GM23338 (cell line): ENCODE measurements at regions not wholly inside any gene's neighbourhood (a gene's known extent, or its start where the extent isn't known, plus 50 kb on each side); places are given as distances from the start of the nearest gene placed in this dataset.

Source experiments
- ATAC-seq: fragments of 200-7000 bp; cut with Tn5 transposase; 3 replicates; pipeline ENCODE4 v1.9.1; 2020
- DNase-seq: peaks from one replicate; pipeline ENCODE4 v3.0.0-alpha.2; 2015; ENCODE audit warnings: low spot score
- H2AFZ ChIP-seq: fragments of 200-600 bp; sonication (generic); 2 replicates; pipeline ENCODE4 v1.8.0; 2016; ENCODE audit warnings: antibody characterized with exemption, mild to moderate bottlenecking, moderate library complexity
- H3F3A ChIP-seq: fragments of 200-600 bp; sonication (generic); replicated peaks from 2 replicates; pipeline ENCODE4 v1.8.0; 2017; ENCODE audit warnings: antibody characterized with exemption, mixed run types, low read depth
- H3K27ac ChIP-seq: fragments of 200-600 bp; sonication (generic); 2 replicates; pipeline ENCODE4 v1.6.1; 2016; ENCODE audit warnings: low read depth
- H3K27me3 ChIP-seq: fragments of 200-600 bp; sonication (generic); 2 replicates; pipeline ENCODE4 v1.8.0; 2016; ENCODE audit warnings: mild to moderate bottlenecking, mixed run types, moderate library complexity; ENCODE audit not compliant: insufficient read depth
- H3K36me3 ChIP-seq: fragments of 200-600 bp; sonication (generic); 2 replicates; pipeline ENCODE4 v1.8.0; 2016; ENCODE audit warnings: mild to moderate bottlenecking; ENCODE audit not compliant: insufficient read depth
- H3K4me1 ChIP-seq: fragments of 200-600 bp; sonication (generic); 2 replicates; pipeline ENCODE4 v1.8.0; 2016; ENCODE audit warnings: mild to moderate bottlenecking, moderate library complexity; ENCODE audit not compliant: insufficient read depth
- H3K4me2 ChIP-seq: fragments of 200-600 bp; sonication (generic); 2 replicates; pipeline ENCODE4 v1.7.1; 2017; ENCODE audit warnings: mixed run types
- H3K4me3 ChIP-seq: fragments of 200-600 bp; sonication (generic); 2 replicates; pipeline ENCODE4 v1.6.1; 2016; ENCODE audit warnings: mixed run types
- H3K79me2 ChIP-seq: fragments of 200-600 bp; sonication (generic); replicated peaks from 2 replicates; pipeline ENCODE4 v1.8.0; 2017; ENCODE audit warnings: mild to moderate bottlenecking; ENCODE audit not compliant: insufficient read depth
- H3K9me2 ChIP-seq: fragments of 200-600 bp; sonication (generic); 2 replicates; pipeline ENCODE4 v1.8.0; 2017; ENCODE audit not compliant: insufficient read depth
- H4K20me1 ChIP-seq: fragments of 200-600 bp; sonication (generic); replicated peaks from 2 replicates; pipeline ENCODE4 v1.8.0; 2017; ENCODE audit warnings: mild to moderate bottlenecking; ENCODE audit not compliant: insufficient read depth
- H3K27ac Mint-ChIP-seq: 2 replicates; pipeline ENCODE4 v1.8.0; 2020; ENCODE audit warnings: inconsistent platforms, mild to moderate bottlenecking, moderate library complexity, mixed read lengths
- H3K27me3 Mint-ChIP-seq: 3 replicates; pipeline ENCODE4 v1.8.0; 2022; ENCODE audit warnings: low read depth, mild to moderate bottlenecking, moderate library complexity, mixed read lengths, inconsistent platforms; ENCODE audit not compliant: insufficient read depth, poor library complexity
- H3K36me3 Mint-ChIP-seq: 3 replicates; pipeline ENCODE4 v1.8.0; 2021; ENCODE audit warnings: low read depth, mild to moderate bottlenecking, inconsistent platforms, moderate library complexity, mixed read lengths
- H3K4me1 Mint-ChIP-seq: 3 replicates; pipeline ENCODE4 v1.8.0; 2020; ENCODE audit warnings: mild to moderate bottlenecking, inconsistent platforms, mixed read lengths
- H3K4me3 Mint-ChIP-seq: 3 replicates; pipeline ENCODE4 v1.8.0; 2021; ENCODE audit warnings: moderate library complexity, mild to moderate bottlenecking, inconsistent platforms, mixed read lengths
- H3K9me3 Mint-ChIP-seq: 3 replicates; pipeline ENCODE4 v1.8.0; 2020; ENCODE audit warnings: moderate library complexity, mild to moderate bottlenecking, inconsistent platforms, mixed read lengths
- CREB1 ChIP-seq: fragments of 250-450 bp; sonication (Bioruptor Pico); IDR thresholded peaks from 2 replicates; pipeline ENCODE4 v1.5.0; 2020; ENCODE audit warnings: low read depth, mild to moderate bottlenecking, moderate library complexity
- EZH2 ChIP-seq: fragments of 200-600 bp; sonication (generic); IDR thresholded peaks from one replicate; pipeline ENCODE4 v1.8.0; 2017; ENCODE audit warnings: antibody characterized with exemption, mild to moderate bottlenecking, low read depth; ENCODE audit not compliant: unreplicated experiment
- EZH2phosphoT487 ChIP-seq: fragments of 200-600 bp; sonication (generic); IDR thresholded peaks from one replicate; pipeline ENCODE4 v1.8.1; 2018; ENCODE audit warnings: antibody characterized with exemption; ENCODE audit not compliant: unreplicated experiment
- NANOG ChIP-seq: IDR thresholded peaks from 2 replicates; pipeline ENCODE4 v1.6.1; 2016; ENCODE audit warnings: antibody characterized with exemption, borderline replicate concordance
- POLR2AphosphoS5 ChIP-seq: IDR thresholded peaks from 2 replicates; pipeline ENCODE4 v1.6.1; 2016; ENCODE audit warnings: antibody characterized with exemption, low read depth
- TF ChIP-seq, protein P1 (sequence below): IDR thresholded peaks from one replicate; pipeline ENCODE4 v1.6.1; 2018; ENCODE audit warnings: antibody characterized with exemption; ENCODE audit not compliant: unreplicated experiment
- TF ChIP-seq, protein P2 (sequence below): fragments of 250-450 bp; sonication (Bioruptor Pico); IDR thresholded peaks from 2 replicates; pipeline ENCODE4 v1.5.0; 2020; ENCODE audit warnings: mild to moderate bottlenecking, moderate library complexity
- TF ChIP-seq, protein P3 (sequence below), 2 experiments: fragments of 200-600 bp in 1 of 2; sonication (generic) in 1 of 2; conservative IDR thresholded peaks; 2 replicates each; pipeline versions ENCODE4 v1.5.1 to v1.6.1; 2016 to 2017; ENCODE audit warnings: antibody characterized with exemption in 2 of 2, low read depth in 2 of 2, mild to moderate bottlenecking in 2 of 2, moderate library complexity in 1 of 2
- TF ChIP-seq, protein P4 (sequence below): IDR thresholded peaks from 2 replicates; pipeline ENCODE4 v1.6.1; 2016; ENCODE audit warnings: antibody characterized with exemption

DNA sequence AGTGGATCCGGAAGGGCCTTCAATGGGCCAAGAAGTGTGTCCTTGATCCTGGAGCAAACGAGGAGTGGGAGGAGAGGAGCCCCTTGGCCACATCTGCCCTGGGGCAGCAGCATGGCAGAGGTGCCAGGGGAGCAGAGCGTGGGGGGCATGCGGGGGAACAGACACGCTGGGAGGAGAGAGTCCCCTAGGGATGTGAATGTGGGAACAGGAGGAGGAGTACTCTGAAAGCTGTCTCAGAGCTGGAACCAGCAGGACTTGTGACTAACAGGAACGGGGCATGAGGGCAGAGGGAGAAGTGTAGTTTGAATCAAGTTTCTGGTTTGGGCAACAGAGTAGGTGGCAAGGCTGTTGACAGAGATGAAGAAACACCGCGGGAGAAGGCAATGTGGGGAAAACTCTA lies 54.5 kb upstream of the SLC35C1 start:
- Mint-ChIP-seq H3K4me3 (no peak overlapping the region), H3K27ac (no peak overlapping the region), H3K4me1 (peaks cover 37% of the 10 kb centered on the region), H3K36me3 (no peaks in the 10 kb centered on the region), H3K27me3 (peaks cover 5% of the 10 kb centered on the region), H3K9me3 (no peaks in the 10 kb centered on the region; the same call in 2 of the 3 replicates)
- Histone ChIP-seq H3K27me3 (no peaks in the 10 kb centered on the region), H3K4me2 (no peak overlapping the region), H3K9me2 (no peaks in the 10 kb centered on the region), H3K27ac (no peak overlapping the region), H2AFZ (no peak overlapping the region), H3K4me1 (peaks cover 9% of the 10 kb centered on the region), H4K20me1 (no peaks in the 10 kb centered on the region), H3K79me2 (no peaks in the 10 kb centered on the region), H3K36me3 (no peaks in the 10 kb centered on the region), H3F3A (0 out of 2 replicates have a peak, but pooled peaks cover 3% of the 10 kb centered on the region), H3K4me3 (no peak overlapping the region)
- TF ChIP-seq EZH2 (no peak), POLR2AphosphoS5 (no peak), NANOG (no peak), CREB1 (CRISPR knock-in tag) (no peak), EZH2phosphoT487 (no peak)
- TF ChIP-seq, protein P1, sequence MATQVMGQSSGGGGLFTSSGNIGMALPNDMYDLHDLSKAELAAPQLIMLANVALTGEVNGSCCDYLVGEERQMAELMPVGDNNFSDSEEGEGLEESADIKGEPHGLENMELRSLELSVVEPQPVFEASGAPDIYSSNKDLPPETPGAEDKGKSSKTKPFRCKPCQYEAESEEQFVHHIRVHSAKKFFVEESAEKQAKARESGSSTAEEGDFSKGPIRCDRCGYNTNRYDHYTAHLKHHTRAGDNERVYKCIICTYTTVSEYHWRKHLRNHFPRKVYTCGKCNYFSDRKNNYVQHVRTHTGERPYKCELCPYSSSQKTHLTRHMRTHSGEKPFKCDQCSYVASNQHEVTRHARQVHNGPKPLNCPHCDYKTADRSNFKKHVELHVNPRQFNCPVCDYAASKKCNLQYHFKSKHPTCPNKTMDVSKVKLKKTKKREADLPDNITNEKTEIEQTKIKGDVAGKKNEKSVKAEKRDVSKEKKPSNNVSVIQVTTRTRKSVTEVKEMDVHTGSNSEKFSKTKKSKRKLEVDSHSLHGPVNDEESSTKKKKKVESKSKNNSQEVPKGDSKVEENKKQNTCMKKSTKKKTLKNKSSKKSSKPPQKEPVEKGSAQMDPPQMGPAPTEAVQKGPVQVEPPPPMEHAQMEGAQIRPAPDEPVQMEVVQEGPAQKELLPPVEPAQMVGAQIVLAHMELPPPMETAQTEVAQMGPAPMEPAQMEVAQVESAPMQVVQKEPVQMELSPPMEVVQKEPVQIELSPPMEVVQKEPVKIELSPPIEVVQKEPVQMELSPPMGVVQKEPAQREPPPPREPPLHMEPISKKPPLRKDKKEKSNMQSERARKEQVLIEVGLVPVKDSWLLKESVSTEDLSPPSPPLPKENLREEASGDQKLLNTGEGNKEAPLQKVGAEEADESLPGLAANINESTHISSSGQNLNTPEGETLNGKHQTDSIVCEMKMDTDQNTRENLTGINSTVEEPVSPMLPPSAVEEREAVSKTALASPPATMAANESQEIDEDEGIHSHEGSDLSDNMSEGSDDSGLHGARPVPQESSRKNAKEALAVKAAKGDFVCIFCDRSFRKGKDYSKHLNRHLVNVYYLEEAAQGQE: no peak
- TF ChIP-seq, protein P2, sequence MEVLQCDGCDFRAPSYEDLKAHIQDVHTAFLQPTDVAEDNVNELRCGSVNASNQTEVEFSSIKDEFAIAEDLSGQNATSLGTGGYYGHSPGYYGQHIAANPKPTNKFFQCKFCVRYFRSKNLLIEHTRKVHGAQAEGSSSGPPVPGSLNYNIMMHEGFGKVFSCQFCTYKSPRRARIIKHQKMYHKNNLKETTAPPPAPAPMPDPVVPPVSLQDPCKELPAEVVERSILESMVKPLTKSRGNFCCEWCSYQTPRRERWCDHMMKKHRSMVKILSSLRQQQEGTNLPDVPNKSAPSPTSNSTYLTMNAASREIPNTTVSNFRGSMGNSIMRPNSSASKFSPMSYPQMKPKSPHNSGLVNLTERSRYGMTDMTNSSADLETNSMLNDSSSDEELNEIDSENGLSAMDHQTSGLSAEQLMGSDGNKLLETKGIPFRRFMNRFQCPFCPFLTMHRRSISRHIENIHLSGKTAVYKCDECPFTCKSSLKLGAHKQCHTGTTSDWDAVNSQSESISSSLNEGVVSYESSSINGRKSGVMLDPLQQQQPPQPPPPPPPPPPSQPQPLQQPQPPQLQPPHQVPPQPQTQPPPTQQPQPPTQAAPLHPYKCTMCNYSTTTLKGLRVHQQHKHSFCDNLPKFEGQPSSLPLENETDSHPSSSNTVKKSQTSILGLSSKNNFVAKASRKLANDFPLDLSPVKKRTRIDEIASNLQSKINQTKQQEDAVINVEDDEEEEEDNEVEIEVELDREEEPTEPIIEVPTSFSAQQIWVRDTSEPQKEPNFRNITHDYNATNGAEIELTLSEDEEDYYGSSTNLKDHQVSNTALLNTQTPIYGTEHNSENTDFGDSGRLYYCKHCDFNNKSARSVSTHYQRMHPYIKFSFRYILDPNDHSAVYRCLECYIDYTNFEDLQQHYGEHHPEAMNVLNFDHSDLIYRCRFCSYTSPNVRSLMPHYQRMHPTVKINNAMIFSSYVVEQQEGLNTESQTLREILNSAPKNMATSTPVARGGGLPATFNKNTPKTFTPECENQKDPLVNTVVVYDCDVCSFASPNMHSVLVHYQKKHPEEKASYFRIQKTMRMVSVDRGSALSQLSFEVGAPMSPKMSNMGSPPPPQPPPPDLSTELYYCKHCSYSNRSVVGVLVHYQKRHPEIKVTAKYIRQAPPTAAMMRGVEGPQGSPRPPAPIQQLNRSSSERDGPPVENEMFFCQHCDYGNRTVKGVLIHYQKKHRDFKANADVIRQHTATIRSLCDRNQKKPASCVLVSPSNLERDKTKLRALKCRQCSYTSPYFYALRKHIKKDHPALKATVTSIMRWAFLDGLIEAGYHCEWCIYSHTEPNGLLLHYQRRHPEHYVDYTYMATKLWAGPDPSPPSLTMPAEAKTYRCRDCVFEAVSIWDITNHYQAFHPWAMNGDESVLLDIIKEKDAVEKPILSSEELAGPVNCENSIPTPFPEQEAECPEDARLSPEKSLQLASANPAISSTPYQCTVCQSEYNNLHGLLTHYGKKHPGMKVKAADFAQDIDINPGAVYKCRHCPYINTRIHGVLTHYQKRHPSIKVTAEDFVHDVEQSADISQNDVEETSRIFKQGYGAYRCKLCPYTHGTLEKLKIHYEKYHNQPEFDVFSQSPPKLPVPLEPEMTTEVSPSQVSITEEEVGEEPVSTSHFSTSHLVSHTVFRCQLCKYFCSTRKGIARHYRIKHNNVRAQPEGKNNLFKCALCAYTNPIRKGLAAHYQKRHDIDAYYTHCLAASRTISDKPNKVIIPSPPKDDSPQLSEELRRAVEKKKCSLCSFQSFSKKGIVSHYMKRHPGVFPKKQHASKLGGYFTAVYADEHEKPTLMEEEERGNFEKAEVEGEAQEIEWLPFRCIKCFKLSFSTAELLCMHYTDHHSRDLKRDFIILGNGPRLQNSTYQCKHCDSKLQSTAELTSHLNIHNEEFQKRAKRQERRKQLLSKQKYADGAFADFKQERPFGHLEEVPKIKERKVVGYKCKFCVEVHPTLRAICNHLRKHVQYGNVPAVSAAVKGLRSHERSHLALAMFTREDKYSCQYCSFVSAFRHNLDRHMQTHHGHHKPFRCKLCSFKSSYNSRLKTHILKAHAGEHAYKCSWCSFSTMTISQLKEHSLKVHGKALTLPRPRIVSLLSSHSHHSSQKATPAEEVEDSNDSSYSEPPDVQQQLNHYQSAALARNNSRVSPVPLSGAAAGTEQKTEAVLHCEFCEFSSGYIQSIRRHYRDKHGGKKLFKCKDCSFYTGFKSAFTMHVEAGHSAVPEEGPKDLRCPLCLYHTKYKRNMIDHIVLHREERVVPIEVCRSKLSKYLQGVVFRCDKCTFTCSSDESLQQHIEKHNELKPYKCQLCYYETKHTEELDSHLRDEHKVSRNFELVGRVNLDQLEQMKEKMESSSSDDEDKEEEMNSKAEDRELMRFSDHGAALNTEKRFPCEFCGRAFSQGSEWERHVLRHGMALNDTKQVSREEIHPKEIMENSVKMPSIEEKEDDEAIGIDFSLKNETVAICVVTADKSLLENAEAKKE (CRISPR knock-in tag): no peak
- TF ChIP-seq, protein P3, sequence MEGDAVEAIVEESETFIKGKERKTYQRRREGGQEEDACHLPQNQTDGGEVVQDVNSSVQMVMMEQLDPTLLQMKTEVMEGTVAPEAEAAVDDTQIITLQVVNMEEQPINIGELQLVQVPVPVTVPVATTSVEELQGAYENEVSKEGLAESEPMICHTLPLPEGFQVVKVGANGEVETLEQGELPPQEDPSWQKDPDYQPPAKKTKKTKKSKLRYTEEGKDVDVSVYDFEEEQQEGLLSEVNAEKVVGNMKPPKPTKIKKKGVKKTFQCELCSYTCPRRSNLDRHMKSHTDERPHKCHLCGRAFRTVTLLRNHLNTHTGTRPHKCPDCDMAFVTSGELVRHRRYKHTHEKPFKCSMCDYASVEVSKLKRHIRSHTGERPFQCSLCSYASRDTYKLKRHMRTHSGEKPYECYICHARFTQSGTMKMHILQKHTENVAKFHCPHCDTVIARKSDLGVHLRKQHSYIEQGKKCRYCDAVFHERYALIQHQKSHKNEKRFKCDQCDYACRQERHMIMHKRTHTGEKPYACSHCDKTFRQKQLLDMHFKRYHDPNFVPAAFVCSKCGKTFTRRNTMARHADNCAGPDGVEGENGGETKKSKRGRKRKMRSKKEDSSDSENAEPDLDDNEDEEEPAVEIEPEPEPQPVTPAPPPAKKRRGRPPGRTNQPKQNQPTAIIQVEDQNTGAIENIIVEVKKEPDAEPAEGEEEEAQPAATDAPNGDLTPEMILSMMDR (conservative IDR thresholded peaks at IDR 0.05; ENCODE audit: low read depth in 2 of 2): no peak
- TF ChIP-seq, protein P4, sequence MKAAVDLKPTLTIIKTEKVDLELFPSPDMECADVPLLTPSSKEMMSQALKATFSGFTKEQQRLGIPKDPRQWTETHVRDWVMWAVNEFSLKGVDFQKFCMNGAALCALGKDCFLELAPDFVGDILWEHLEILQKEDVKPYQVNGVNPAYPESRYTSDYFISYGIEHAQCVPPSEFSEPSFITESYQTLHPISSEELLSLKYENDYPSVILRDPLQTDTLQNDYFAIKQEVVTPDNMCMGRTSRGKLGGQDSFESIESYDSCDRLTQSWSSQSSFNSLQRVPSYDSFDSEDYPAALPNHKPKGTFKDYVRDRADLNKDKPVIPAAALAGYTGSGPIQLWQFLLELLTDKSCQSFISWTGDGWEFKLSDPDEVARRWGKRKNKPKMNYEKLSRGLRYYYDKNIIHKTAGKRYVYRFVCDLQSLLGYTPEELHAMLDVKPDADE: no peak
- ATAC-seq: no peak
- DNase-seq: no peak
